IPS-18c (cell line): ENCODE measurements at regions not wholly inside any gene's neighbourhood (a gene's known extent, or its start where the extent isn't known, plus 50 kb on each side); places are given as distances from the start of the nearest gene placed in this dataset.
"Not testable (repeated sequence)": the region's sequence is repeated elsewhere in the genome, so short reads cannot be mapped to it uniquely, and the experiment has no call there.

Source experiments
- H3K4me3 ChIP-seq: 2 replicates; pipeline ENCODE4 v1.7.0; 2013; ENCODE audit warnings: low read depth, mild to moderate bottlenecking, low read length, moderate library complexity; ENCODE audit not compliant: insufficient read depth
- H3K9me3 ChIP-seq: one replicate; pipeline ENCODE4 v1.6.1; 2013; ENCODE audit warnings: mild to moderate bottlenecking, low read length, moderate library complexity; ENCODE audit not compliant: control insufficient read depth, insufficient read depth

DNA sequence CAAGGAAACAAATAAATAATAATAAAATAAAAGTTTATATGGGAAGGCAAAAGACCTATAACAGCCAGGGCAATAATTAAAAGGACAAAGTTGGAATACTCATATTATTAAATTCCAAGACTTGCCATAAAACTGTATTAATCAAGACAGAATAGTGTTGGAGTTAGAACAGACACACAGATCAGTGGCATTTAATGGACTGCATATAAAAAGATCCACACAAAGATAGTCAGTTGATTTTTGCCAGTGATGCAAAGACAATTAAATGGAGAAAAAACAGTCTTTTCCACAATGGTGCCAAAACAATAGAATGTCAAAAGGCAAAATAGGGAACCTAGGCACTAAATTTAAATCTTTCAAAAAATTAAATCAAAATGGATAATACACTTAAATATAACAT is 587.1 kb upstream of the GRIA3 start:
- Histone ChIP-seq H3K9me3 (no peaks in the 10 kb centered on the region), H3K4me3 (no peak overlapping the region)

DNA sequence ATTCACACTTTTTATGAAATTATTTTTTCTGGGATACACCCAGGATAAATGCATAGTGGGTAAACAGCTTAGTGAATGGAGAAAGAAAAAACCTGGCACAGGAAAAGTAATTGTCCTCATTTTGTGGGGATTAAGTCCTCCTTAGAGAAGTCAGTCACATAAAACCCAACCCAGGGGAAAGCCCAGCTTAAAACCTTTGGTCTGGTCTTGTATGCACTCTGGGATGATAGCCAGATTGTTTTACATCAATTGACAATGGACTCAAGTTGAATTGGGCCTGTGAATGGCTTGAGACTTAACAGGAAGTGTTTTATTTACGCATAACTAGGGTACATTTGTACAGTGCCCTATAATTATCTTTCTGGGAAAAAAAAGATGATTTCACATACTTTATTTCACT is 561.3 kb upstream of the GRIA3 start:
- Histone ChIP-seq H3K9me3 (peaks cover 2% of the 10 kb centered on the region), H3K4me3 (no peak overlapping the region)

DNA sequence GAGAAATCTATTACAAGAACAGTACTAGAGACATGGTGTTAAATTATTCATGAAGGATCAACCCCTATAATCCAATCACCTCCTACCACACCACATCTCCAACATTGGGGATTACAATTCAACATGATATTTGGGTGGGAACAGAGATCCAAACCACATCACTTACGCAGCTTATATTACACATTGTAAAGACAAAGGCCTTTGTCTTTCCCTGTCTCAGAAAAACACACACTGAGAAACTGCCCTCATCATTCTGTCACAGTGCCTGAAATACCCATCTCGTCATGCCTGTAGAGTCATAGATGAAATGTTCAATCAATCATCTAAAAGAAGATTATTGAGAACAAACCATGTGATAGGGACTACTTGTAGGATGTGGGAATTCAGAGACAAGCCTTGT is 558.8 kb upstream of the GRIA3 start:
- H3K9me3 ChIP-seq = peaks cover 5% of the 10 kb centered on the region
- H3K4me3 ChIP-seq = no peak overlapping the region

DNA sequence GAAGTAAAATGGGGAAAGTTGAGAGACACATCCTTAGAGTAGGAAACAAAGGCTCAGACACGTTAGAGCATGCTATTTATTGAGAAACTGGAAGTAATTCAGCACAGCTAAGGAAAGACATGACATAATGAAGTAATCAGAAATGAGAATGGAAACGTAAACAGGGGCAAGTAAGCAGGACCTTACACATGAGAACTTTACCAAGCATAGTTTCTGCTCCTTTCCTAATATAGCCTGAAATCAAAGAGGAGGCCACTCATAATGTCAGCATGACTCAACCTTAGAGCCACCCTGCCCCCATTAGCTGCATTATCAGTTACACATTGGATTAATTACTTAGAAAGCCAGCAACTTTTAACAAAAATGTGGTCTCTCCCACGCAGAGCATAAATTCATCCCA is 558.3 kb upstream of the GRIA3 start:
- H3K4me3 ChIP-seq = no peak overlapping the region
- peaks cover 3% of the 10 kb centered on the region for H3K9me3 ChIP-seq

DNA sequence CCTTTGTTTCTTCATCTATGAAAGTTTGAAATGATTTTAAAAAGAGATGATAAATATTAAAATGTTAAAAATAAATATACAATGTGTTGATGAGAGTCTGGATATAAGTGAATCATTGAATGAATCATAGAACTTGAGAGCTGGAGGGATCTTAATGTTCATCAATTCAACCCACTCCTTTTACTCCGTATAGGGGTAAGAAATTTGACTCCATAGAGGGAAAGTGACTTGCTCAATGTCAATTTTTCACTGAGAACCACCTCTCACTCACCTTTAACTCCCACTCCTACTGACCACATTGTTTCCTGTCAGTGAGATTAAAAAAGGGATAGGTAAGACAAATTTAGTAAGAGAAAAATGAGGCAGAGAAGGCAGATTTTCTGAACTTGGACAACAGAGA is 557.2 kb upstream of the GRIA3 start:
- peaks cover 3% of the 10 kb centered on the region for H3K9me3 ChIP-seq

DNA sequence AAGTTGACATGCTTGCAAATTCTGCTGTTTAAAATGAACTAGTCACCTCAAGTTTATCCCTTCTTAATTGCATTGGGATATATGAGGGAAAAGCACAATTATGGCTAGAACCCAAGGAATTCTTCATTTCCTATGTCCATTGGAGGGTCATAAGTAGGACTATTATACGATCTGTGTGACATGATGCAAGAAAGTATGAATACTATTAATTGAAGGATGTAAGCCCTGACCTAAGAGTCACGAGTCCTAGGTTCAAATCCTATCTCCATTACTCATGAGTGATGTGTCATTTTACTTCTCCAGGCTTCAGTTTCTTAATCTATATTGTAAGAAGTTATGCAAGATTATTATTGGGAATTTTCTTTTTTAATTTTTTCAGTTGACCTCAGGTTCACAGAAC is 542.9 kb upstream of the GRIA3 start:
- Histone ChIP-seq H3K9me3 (peaks cover 4% of the 10 kb centered on the region), H3K4me3 (no peak overlapping the region)

More for the DNA sequence above, 557.2 kb upstream of the GRIA3 start:
- H3K4me3 ChIP-seq = no peak overlapping the region

DNA sequence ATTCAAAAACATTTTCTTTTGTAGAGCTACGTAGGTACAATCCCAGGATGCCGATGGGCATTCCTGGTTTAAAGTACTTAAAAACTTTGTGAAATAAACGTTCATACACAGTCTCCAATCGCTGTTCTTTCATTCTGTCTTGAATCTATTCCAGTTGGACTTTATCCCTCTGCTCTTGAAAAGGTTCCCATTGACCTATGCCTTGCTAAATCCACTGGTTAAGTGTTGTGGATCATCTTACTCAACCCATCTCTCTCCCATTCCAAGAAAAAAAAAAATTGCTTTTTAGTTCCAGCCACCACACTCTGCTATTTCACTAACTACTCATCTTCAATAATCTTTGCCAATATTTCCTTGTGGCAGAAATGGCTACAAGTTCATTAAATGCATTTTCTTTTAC is 542.3 kb upstream of the GRIA3 start:
- H3K4me3 ChIP-seq = no peak overlapping the region
- peaks cover 4% of the 10 kb centered on the region for H3K9me3 ChIP-seq

DNA sequence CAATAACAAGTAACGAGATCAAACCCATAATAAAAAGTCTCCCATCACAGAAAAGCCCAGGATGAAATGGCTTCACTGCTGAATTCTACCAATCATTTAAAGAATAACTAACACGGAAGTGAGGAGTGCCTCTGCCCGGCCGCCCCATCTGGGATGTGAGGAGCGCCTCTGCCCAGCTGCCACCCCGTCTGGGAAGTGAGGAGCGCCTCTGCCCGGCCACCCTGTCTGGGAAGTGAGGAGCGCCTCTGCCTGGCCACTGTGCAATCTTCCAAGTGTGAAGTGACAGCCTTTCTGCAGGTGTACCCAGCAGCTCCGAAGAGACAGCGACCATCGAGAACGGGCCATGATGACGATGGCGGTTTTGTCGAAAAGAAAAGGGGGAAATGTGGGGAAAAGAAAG is 528.8 kb upstream of the GRIA3 start:
- not testable (repeated sequence) for H3K9me3 ChIP-seq, H3K4me3 ChIP-seq

DNA sequence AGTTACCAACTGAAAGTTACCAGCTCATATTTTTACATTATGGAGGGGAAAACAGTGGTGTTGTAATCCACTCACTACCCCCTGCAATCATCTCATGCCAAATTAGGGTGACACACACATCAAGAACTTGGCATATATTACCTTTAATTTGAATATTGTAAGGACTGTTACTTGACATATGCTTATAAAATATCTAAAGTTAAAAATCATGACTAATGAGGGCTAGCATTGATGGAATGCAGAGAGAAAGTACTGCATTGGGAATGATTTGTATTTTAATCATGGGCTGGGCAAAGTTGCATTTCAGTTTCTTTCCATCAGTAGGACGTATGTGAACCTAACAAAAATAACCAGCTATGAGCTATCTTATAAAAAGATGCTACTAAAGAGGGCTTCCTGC is 517.5 kb upstream of the GRIA3 start:
- H3K9me3 ChIP-seq = peaks cover 2% of the 10 kb centered on the region
- H3K4me3 ChIP-seq = no peak overlapping the region

DNA sequence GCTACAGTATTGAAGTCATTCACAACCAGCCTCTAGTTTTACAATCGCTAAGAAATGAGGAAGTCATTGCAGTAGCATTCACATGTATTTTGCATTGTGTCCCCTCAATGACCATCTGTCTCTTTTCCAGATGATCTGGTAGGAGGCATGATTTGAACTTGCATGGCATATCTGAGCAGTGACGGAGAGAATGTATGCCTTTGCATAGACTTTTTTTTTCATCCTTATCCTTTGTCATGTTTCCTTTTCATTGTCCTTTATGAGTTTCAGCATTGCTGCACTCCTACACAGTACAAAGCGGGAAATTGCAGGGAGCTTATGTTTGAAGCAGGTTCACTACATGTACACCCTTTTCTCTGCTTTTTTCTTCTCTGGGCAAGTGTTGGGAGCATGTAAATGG is 516.4 kb upstream of the GRIA3 start:
- peaks cover 2% of the 10 kb centered on the region for H3K9me3 ChIP-seq

DNA sequence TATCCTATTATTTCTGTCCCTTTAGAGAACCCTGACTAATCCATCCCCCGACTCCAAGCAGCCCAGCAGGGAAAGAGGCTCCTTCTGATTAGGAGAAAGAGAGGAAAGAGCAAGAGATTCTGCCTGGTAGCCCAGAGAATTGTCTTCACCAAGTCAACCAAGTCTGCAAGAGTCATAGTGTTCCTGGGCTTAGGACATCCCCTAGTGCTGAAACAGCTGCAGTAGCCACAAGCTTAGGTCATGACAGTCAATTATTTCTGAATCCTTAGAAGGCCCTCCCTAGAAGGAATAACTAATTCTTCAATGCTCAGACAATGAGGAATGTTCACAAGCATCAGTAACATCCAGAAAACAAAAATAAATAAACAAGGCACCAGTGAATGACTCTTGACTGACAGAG is 480.3 kb upstream of the GRIA3 start:
- Histone ChIP-seq H3K9me3 (peaks cover 5% of the 10 kb centered on the region), H3K4me3 (no peak overlapping the region)

More for the DNA sequence above, 516.4 kb upstream of the GRIA3 start:
- no peak overlapping the region for H3K4me3 ChIP-seq

DNA sequence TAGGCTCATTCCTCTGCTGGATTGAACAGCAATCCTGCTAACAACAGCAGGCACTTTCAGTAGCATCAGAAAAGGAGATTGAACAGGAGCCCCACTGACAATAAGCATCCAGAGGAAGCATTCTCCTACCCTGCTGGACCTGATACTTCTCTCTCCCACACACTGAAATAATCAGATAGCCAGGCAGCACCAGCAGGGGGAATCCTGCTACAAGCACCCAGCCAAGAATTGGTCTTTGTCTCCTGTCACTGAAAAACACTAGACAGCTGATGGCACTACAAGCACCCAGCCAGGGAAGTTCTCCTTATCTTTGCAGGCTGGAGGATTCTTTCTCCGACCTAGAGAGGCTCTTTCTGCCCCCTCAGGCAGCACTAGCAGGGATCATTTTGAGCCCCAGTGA is 444.3 kb upstream of the GRIA3 start:
- Histone ChIP-seq H3K4me3 (no peak overlapping the region), H3K9me3 (peaks cover 5% of the 10 kb centered on the region)

DNA sequence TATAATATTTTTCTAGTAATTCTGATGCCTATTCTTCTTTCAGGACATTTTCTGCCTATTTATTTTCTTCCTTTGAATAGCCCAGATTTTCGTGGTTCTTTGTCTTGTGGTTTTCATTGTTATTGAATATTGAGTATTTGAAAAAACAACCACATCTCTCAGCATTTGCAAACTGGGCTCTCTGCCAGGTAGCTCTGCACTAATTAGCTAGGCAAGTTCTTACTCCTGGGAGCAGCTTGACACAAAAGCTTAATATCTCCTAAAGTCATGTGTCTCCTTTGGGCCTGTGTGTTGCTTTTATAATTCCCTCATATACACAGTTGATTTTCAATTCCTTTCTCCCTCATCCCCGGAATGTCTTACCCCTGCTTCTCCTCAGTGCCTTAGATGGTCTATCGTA is 413.5 kb upstream of the GRIA3 start:
- peaks cover 2% of the 10 kb centered on the region for H3K9me3 ChIP-seq
- no peak overlapping the region for H3K4me3 ChIP-seq

DNA sequence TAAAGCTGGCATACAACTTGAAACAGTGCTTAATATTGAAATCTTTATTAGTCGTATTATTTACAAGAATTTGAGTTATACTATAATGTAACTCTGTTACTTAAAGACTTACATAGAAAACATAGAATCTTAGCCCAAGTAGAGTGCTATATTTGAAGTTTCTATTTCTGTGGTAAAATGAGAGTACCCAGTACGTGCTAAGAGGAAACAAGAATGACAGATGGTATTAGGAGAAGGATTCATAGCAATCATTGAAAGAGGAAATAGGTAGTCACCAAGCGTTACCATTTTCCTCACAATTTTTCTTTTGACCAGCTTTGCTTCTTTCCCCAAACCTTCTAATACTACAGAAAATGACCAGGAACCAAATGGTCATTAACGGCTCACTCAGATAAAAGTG is 412.1 kb upstream of the GRIA3 start:
- no peak overlapping the region for H3K4me3 ChIP-seq
- peaks cover 2% of the 10 kb centered on the region for H3K9me3 ChIP-seq

DNA sequence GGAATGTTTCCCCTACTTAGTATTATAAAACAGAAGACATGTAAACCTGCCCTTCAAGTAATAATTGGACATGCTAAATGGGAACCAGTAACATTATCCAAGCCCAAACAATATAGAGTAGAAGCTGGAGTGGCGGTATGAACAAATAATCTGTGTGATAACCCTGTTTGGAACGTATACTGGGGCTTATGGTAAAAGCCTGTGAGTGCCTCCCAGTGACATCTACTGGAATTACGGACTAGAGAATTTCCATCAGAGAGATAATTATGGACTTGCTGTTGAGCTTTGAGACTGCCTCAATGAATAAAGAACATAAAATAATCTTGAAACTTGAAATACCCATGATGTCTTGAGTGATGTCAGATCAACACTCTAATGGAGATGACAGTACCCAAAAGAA is 406.3 kb upstream of the GRIA3 start:
- Histone ChIP-seq H3K4me3 (no peak overlapping the region), H3K9me3 (peaks cover 2% of the 10 kb centered on the region)

DNA sequence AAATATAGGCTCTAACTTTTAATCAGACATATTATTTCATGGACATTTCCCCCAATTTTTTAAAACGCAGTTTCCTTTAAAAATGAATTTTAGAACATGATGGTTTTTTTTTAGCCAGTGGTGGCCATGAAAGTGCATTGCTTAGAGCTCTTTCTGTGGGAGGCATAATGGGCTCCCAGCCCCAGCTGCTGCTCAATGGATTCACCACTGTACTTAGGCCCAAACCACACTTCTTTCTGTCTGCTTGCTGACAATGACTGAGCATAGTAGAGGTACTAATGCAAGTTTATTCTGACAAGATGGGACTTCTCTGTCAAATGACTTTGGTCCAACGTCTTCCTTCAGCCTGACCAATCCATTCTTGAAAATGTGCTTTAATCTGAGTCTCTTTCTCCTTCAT is 400.2 kb upstream of the GRIA3 start:
- Histone ChIP-seq H3K4me3 (no peak overlapping the region), H3K9me3 (no peaks in the 10 kb centered on the region)

DNA sequence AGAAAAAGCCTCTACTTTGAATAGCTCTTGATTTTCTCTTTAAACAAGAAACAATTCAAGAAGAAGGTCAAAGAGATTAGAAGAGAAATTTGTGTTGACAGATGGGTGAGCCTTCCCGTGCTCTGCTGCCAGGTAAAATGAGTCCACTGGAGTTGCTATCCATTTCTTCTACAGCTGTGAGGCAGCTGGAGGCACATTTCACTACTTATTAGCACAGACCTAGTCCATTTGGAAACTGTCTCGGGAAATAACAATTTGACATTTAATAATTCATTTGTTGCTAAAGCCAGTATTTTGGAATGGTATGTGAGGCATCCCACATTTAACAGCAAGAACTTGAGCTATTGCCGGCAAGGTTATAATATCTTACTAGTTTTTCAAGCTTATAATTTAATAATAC is 396.8 kb upstream of the GRIA3 start:
- H3K9me3 ChIP-seq = no peaks in the 10 kb centered on the region

DNA sequence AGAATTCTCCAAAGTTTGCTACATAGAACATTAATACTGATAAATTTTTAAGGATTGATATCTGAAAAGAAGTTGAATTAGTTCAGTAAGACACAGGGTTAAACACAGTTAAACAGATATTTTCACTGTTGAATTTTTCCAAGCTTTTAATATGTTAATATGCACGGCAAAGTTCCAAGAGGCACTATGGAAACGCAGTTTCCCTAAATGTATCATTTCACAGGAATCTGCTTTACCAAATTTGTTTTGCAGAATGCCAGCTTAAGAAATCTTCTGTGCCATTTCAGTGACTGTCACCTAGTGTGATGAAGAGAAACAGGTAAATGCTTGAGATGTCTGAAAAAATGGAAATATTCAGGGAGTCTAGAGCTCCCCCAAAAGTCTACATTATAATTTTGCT is 395.9 kb upstream of the GRIA3 start:
- no peaks in the 10 kb centered on the region for H3K9me3 ChIP-seq
- no peak overlapping the region for H3K4me3 ChIP-seq

More for the DNA sequence above, 396.8 kb upstream of the GRIA3 start:
- H3K4me3 ChIP-seq = no peak overlapping the region

DNA sequence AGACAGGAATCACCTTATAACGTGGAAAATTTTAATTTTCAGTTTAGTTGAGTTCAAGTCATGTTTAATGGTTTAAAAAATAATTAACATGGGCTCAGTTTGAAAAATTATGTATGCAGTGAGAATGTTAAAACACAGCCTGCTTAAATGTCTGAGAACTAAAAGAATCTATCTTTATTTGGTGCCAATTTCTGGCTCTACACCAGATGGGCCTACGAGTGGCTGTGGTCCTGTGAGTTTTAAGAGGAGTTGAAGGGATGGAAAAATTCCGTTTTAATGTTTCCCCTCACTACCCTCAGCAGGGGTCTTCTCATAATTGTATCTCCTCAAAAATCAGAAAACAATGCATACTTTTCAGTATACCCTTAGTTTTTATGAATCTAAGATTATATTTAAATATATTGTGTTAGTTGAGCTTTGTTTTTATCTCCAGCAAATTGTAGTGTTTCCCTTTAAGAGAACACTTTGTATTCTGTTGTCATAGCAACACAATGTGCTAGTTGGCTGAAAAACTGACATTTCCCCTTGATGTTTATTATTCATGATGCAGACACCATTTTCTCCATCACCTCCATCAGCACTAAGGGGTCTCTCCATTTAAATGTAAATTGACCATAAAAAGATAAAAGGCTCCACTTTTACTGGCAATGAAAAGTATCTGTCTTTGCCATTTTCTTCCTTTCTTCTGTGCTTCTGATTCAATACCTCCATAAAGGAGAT is 393.5 kb upstream of the GRIA3 start:
- no peak overlapping the region for H3K4me3 ChIP-seq
- H3K9me3 ChIP-seq = no peaks in the 10 kb centered on the region
